GM12864 (cell line): ENCODE measurements at regions not wholly inside any gene's neighbourhood (a gene's known extent, or its start where the extent isn't known, plus 50 kb on each side); places are given as distances from the start of the nearest gene placed in this dataset.

Experiments used
- DNase-seq: peaks from one replicate; pipeline ENCODE4 v3.0.0-alpha.2; 2011; ENCODE audit warnings: low read depth
- H3K4me3 ChIP-seq: 2 replicates; pipeline ENCODE4 v1.5.1; 2011; ENCODE audit warnings: mild to moderate bottlenecking, low read depth, low read length, control low read depth
- TF ChIP-seq, protein P1 (sequence below): IDR thresholded peaks from 2 replicates; pipeline ENCODE4 v1.5.1; 2011; ENCODE audit warnings: low read depth, mild to moderate bottlenecking, moderate library complexity, low read length, control low read depth, inconsistent platforms; ENCODE audit errors: missing control alignments

DNA sequence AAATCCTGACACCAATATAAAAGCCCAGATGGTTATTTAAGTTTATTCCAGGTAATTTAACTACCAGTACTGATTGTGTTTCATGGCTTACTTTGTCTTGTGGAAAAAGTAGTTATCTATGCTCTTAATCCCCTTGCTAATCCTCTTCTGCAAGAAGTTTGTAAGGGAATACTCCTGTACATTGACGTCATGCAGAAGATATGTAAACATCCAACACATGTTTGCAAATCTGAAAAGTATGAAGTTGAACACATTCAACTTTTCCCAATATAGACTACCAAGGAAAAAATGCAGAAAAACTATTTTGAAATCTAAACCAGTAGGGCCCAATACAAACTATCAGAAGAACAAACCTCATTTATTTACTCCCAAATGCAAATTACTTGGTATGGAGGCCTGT is 56.3 kb upstream of the ELL2 start:
- H3K4me3 ChIP-seq, result no peak overlapping the region
- TF ChIP-seq, protein P1, sequence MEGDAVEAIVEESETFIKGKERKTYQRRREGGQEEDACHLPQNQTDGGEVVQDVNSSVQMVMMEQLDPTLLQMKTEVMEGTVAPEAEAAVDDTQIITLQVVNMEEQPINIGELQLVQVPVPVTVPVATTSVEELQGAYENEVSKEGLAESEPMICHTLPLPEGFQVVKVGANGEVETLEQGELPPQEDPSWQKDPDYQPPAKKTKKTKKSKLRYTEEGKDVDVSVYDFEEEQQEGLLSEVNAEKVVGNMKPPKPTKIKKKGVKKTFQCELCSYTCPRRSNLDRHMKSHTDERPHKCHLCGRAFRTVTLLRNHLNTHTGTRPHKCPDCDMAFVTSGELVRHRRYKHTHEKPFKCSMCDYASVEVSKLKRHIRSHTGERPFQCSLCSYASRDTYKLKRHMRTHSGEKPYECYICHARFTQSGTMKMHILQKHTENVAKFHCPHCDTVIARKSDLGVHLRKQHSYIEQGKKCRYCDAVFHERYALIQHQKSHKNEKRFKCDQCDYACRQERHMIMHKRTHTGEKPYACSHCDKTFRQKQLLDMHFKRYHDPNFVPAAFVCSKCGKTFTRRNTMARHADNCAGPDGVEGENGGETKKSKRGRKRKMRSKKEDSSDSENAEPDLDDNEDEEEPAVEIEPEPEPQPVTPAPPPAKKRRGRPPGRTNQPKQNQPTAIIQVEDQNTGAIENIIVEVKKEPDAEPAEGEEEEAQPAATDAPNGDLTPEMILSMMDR, result no peak
- no peak for DNase-seq

DNA sequence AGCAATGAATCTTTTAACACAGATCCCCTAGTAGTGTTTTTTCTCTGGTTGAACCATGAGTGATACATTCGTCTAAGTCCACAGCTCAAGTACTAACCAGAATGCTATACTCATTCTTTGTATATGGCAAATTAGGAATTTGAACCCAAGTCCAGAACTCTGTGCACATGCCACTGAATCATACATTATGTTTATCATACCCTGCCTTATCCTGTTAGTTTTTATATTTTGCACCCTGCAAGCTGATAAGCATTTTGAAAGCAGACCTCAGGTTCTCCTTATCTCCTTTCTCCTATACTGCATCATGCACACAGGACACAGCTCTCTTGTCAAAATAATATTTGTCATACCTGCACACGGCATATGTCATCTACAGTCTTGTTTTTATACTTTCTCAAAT is 54.6 kb upstream of the ELL2 start:
- TF ChIP-seq, protein P1, result no peak
- H3K4me3 ChIP-seq, result no peak overlapping the region
- DNase-seq, result no peak

DNA sequence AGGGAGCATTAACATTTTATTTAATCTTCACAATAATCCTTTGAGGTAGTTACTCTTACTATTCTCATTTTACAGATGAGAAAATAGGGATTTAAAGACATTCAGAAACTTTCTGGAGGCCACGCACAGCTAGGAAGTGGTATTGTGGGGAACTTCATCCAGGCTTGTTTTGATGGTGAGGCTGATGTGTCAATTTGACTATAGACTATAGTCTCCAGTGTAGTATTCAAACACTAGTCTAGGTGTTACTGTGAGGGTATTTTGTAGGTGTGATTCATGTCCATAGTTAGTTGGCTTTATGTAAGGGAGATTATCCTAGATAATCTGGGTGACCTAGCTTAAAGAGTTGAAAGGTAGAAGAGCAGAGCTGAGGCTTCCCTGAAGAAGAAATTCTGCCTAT is 54.1 kb upstream of the ELL2 start:
- no peak for DNase-seq
- H3K4me3 ChIP-seq, result no peak overlapping the region
- TF ChIP-seq, protein P1, result no peak

DNA sequence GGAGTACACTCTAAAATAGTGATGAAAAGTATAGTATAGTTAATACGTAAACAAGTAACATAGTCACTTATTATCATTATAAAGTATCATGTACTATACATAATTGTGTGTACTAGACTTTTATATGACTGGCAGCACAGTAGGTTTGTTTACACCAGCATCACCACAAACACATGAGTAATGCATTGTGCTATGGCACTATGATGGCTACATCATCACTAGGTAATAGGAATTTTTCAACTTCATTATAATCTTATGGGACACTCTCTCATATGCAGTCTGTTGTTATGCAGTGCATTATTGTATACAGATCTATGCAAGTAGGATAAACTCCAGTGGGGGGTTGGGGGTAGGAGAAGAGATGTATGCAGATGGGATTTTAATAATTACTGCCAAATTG is 52.7 kb upstream of the ELL2 start:
- TF ChIP-seq, protein P1, result no peak
- H3K4me3 ChIP-seq, result no peak overlapping the region
- DNase-seq, result no peak

DNA sequence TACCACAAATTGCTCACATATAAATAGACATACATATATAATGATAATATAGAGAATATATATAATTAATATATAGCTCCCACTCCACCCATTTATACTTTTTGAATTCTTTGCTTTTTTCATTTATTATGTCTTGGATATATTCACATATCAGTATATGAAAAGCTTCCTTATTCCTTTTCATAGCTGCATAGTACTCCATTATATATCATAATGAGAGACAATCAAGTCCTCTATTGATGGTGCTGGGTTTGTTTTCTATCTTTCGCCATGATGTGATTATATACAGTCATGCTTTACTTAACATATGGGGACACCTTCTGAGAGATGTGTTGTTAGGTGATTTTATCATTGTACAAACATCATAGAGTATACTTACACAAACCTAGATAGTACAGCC is 51.6 kb upstream of the ELL2 start:
- no peak overlapping the region for H3K4me3 ChIP-seq
- TF ChIP-seq, protein P1, result no peak
- no peak for DNase-seq

DNA sequence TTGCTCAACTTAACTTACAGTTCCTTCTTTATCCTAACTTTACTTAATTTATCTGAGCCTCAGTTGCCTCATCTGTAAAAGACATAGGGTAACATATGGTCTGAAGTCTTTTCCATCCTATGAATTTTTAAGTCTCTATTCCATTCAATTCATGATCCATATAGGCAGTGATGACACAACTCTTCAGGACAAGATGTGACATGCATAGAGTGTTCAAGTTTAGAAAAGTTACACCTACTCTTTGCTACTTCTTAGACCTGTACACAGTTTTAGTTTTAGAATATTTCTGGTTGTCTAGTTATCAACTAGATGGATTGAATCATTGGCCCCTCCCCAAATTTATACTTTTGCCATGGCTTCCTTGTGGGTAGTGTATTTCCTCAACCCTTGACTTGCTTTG is 50.7 kb upstream of the ELL2 start:
- TF ChIP-seq, protein P1, result no peak
- H3K4me3 ChIP-seq, result no peak overlapping the region
- DNase-seq, result no peak
